HCT116 (cell line): ENCODE measurements at regions not wholly inside any gene's neighbourhood (a gene's known extent, or its start where the extent isn't known, plus 50 kb on each side); places are given as distances from the start of the nearest gene placed in this dataset.

ENCODE experiments used
- ATF3 ChIP-seq: IDR thresholded peaks from 2 replicates; pipeline ENCODE4 v1.6.1; 2012
- CTCF ChIP-seq, 3 experiments: fragments of 200-600 bp in 1 of 3; sonication (generic) in 1 of 3; IDR thresholded peaks in 2 of 3; conservative IDR thresholded peaks in 1 of 3; 2 replicates each; pipeline ENCODE4 v1.5.1; 2012 to 2017; ENCODE audit warnings: low read depth in 2 of 3, low read length in 2 of 3, antibody characterized with exemption in 1 of 3, borderline replicate concordance in 1 of 3, control low read depth in 1 of 3, mild to moderate bottlenecking in 1 of 3, mixed read lengths in 1 of 3, mixed run types in 1 of 3, moderate library complexity in 1 of 3; ENCODE audit not compliant: insufficient read depth in 1 of 3
- EZH2 ChIP-seq: fragments of 200-600 bp; sonication (generic); IDR thresholded peaks from 2 replicates; pipeline ENCODE4 v1.6.1; 2017; ENCODE audit warnings: antibody characterized with exemption, mixed run types
- FOSL1 ChIP-seq: IDR thresholded peaks from 2 replicates; pipeline ENCODE4 v1.6.1; 2012; ENCODE audit warnings: low read depth
- POLR2A ChIP-seq: IDR thresholded peaks from 2 replicates; pipeline ENCODE4 v1.7.0; 2011; ENCODE audit warnings: borderline replicate concordance; ENCODE audit not compliant: insufficient read depth, insufficient read length; ENCODE audit errors: extremely low read depth
- POLR2AphosphoS5 ChIP-seq: IDR thresholded peaks from 2 replicates; pipeline ENCODE4 v1.6.1; 2011; ENCODE audit warnings: mild to moderate bottlenecking, low read depth, low read length, moderate library complexity
- REST ChIP-seq: IDR thresholded peaks from 2 replicates; pipeline ENCODE4 v1.6.1; 2012; ENCODE audit warnings: low read depth
- SRF ChIP-seq: IDR thresholded peaks from 2 replicates; pipeline ENCODE4 v1.6.1; 2012; ENCODE audit warnings: low read depth
- TCF7L2 ChIP-seq: IDR thresholded peaks from 2 replicates; pipeline ENCODE4 v1.7.0; 2011; ENCODE audit warnings: borderline replicate concordance, inconsistent platforms; ENCODE audit not compliant: insufficient read depth, insufficient read length; ENCODE audit errors: extremely low read depth
- YY1 ChIP-seq: IDR thresholded peaks from 2 replicates; pipeline ENCODE4 v1.6.1; 2011; ENCODE audit warnings: low read length, low read depth, moderate library complexity, mild to moderate bottlenecking; ENCODE audit not compliant: insufficient replicate concordance; ENCODE audit errors: extremely low read depth
- ZBTB33 ChIP-seq: IDR thresholded peaks from 2 replicates; pipeline ENCODE4 v1.6.1; 2011; ENCODE audit warnings: mild to moderate bottlenecking, low read length, moderate library complexity; ENCODE audit not compliant: insufficient replicate concordance; ENCODE audit errors: extremely low read depth
- ZFX ChIP-seq: fragments of 450-650 bp; IDR thresholded peaks from 2 replicates; pipeline ENCODE4 v1.6.1; 2017
- ZNF274 ChIP-seq: fragments of 200-500 bp; sonication (Bioruptor generic); IDR thresholded peaks from 2 replicates; pipeline ENCODE4 v1.6.1; 2014; ENCODE audit warnings: mild to moderate bottlenecking, low read depth, low read length, inconsistent platforms

GRCh38 chr6:141467881-141468280, 664.8 kb upstream of the GJE1 start:
- TF ChIP-seq CTCF (IDR thresholded peaks at IDR 0.05 in 2 of 3, conservative IDR thresholded peaks at IDR 0.05 in 1 of 3; ENCODE audit: borderline replicate concordance in 1 of 3, insufficient read depth in 1 of 3, low read depth in 2 of 3, low read length in 2 of 3), result no peak
- TF ChIP-seq POLR2A, result no peak
- no peak for TF ChIP-seq ATF3
- TF ChIP-seq POLR2AphosphoS5, result no peak
- TF ChIP-seq EZH2, result no peak
- TF ChIP-seq FOSL1, result no peak
- TF ChIP-seq ZNF274, result no peak
- no peak for TF ChIP-seq REST
- no peak for TF ChIP-seq YY1
- no peak for TF ChIP-seq TCF7L2
- TF ChIP-seq ZFX, result no peak
- TF ChIP-seq ZBTB33, result no peak
- TF ChIP-seq SRF, result no peak
